ENCODE measurements at regions not wholly inside any gene's neighbourhood (a gene's known extent, or its start where the extent isn't known, plus 50 kb on each side); places are given as distances from the start of the nearest gene placed in this dataset.

GRCh38 chr9:79384091-79384490 lies 187.7 kb upstream of the TLE4 start:
- no peaks in the 10 kb centered on the region for H3K4me1 ChIP-seq
- no peaks in the 10 kb centered on the region for H3K36me3 ChIP-seq
- intact Hi-C loops (cut with DNase I), result no loop called here
- 87 to 89% methylated on average over 5 of the region's 5 CpGs for WGBS, 2 donors
- TF ChIP-seq CTCF (IDR thresholded peaks at IDR 0.05), result no peak
- no peaks in the 10 kb centered on the region for H3K27me3 ChIP-seq
- no peak overlapping the region for H3K4me3 ChIP-seq
- peaks cover 0 to 3% (median 0%) of the 10 kb centered on the region in 4 donors for H3K9me3 ChIP-seq
- no peak overlapping the region for H3K27ac ChIP-seq
- FAIRE-seq, result no peak
- no peak for ATAC-seq
- no peak for DNase-seq

- Histone ChIP-seq H3K27me3 (no peaks in the 10 kb centered on the region), H3K27ac (no peak overlapping the region), H3K9me3 (no peaks in the 10 kb centered on the region), H3K4me1 (no peaks in the 10 kb centered on the region), H3K4me3 (no peak overlapping the region), H3K36me3 (no peaks in the 10 kb centered on the region)
- intact Hi-C loops (cut with DNase I), result no loop called here
- no peak for DNase-seq
- FAIRE-seq, result no peak
- no peak for ATAC-seq
- TF ChIP-seq CTCF (IDR thresholded peaks at IDR 0.05), result no peak
- 44 to 45% methylated on average over 1 of the region's 1 CpG for WGBS, 2 donors
Measured at GRCh38 chr9:79384501-79384900, 187.3 kb upstream of the TLE4 start.

GRCh38 chr9:79387101-79387835 lies 184.5 kb upstream of the TLE4 start:
- no peak for DNase-seq
- TF ChIP-seq CTCF (IDR thresholded peaks at IDR 0.05), result no peak
- FAIRE-seq, result no peak

GRCh38 chr9:79390077-79390698 lies 181.6 kb upstream of the TLE4 start:
- DNase-seq, result no peak
- WGBS, 2 donors, result 67 to 79% methylated on average over 5 of the region's 5 CpGs

More at GRCh38 chr9:79387101-79387835, 184.5 kb upstream of the TLE4 start:
- Histone ChIP-seq H3K4me1 (no peaks in the 10 kb centered on the region), H3K27ac (no peak overlapping the region), H3K36me3 (no peaks in the 10 kb centered on the region), H3K4me3 (no peak overlapping the region), H3K27me3 (no peaks in the 10 kb centered on the region), H3K9me3 (no peaks in the 10 kb centered on the region)
- intact Hi-C loops (cut with DNase I), result no loop called here
- 63 to 68% methylated on average over 5 of the region's 5 CpGs for WGBS, 2 donors
- no peak for ATAC-seq

More at GRCh38 chr9:79390077-79390698, 181.6 kb upstream of the TLE4 start:
- intact Hi-C loops (cut with DNase I), result no loop called here
- no peaks in the 10 kb centered on the region for H3K27me3 ChIP-seq
- no peaks in the 10 kb centered on the region for H3K4me1 ChIP-seq
- TF ChIP-seq CTCF (IDR thresholded peaks at IDR 0.05), result no peak
- no peak overlapping the region for H3K27ac ChIP-seq
- ATAC-seq, result no peak
- no peak overlapping the region for H3K4me3 ChIP-seq
- no peaks in the 10 kb centered on the region for H3K9me3 ChIP-seq
- H3K36me3 ChIP-seq, result no peaks in the 10 kb centered on the region
- no peak for FAIRE-seq

Data from pancreas (tissue), 10 donors.